ENCODE measurements at regions not wholly inside any gene's neighbourhood (a gene's known extent, or its start where the extent isn't known, plus 50 kb on each side); places are given as distances from the start of the nearest gene placed in this dataset.
"Not testable (repeated sequence)": the region's sequence is repeated elsewhere in the genome, so short reads cannot be mapped to it uniquely, and the experiment has no call there.

DNA sequence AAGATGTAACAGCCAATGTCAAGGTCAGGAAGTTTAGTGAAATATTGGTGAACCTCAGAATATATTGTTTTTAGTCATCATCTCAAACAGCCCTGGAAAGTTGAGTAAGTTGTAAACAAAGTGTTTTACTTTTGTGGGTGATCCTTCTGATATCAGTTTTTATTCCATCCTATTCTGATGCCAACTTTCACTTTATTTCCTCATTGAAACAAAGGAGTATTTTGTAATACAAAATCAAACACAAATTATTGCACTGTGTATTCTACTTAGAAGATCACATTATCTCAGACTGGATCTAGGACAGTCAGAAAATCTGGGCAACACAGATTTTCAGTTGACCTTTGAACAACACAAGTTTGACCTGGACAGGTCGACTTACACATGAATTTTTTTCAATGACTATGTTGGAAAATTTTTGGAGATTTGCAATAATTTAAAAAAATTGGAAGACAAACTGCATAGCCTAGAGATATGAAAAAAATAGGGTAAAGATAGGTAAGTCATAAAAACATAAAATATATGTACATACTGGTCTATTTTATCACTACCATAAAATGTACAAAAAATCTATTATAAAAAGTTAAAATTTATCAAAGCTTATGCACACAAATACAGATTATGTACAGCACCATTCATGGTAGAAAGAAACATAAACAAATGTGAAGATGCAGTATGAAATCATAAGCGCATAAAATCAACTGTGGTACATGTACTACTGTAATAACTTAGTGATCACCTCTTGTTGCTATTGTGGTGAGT is 709.1 kb upstream of the FAM241A start (continued):
- no peak for TF ChIP-seq MEF2B (IDR thresholded peaks at IDR 0.05; ENCODE audit: partially characterized antibody, poor library complexity, severe bottlenecking)
- no peak for TF ChIP-seq USF2 (IDR thresholded peaks at IDR 0.05; ENCODE audit: borderline replicate concordance, low read depth, low read length)

DNA sequence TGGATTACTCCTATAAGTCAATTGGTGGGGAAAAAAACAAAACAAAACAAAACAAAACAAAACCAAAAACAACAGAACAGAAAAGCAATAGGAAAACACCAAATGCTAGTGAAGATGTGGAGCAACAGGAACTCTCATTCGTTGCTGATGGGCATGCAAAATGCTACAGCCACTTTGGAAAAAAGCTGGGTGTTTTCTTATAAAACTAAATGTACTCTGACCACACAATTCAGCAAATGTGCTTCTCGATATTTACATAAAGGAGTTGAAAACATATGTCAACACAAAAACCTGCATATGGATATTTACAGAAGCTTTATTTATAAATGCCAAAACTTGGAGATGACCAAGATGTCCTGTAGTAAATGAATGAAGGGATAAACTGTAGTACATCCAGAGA is 703.6 kb upstream of the FAM241A start:
- CTCF ChIA-PET = no interaction called here
- Histone ChIP-seq H3K9me3 (replicated peaks; ENCODE audit: control insufficient read depth, insufficient read depth, low read length) (no peaks in the 10 kb centered on the region), H3K27ac (ENCODE audit: control insufficient read depth, insufficient read depth) (no peak overlapping the region), H3K27me3 (replicated peaks in 1 of 2; ENCODE audit: control insufficient read depth in 2 of 2, insufficient read depth in 2 of 2, low read length in 1 of 2) (no peaks in the 10 kb centered on the region), H2AFZ (ENCODE audit: control insufficient read depth, low read depth, low read length) (no peak overlapping the region), H3K4me2 (ENCODE audit: control insufficient read depth, insufficient read depth) (no peak overlapping the region), H3K36me3 (ENCODE audit: control insufficient read depth in 2 of 2, insufficient read depth in 2 of 2, low read length in 1 of 2) (no peaks in the 10 kb centered on the region), H4K20me1 (ENCODE audit: control insufficient read depth, insufficient read depth) (no peaks in the 10 kb centered on the region), H3K4me3 (no peak overlapping the region), H3K4me1 (ENCODE audit: control insufficient read depth, insufficient read depth, low read length) (no peaks in the 10 kb centered on the region), H3K79me2 (ENCODE audit: control insufficient read depth, insufficient read depth, low read length) (no peaks in the 10 kb centered on the region), H3K9ac (ENCODE audit: control insufficient read depth, insufficient read depth, low read length) (no peak overlapping the region)
- 0% methylated on average over 2 of the region's 2 CpGs for WGBS (ENCODE audit: insufficient coverage, insufficient replicate concordance, low lambda C conversion rate, missing lambda C conversion rate)
- TF ChIP-seq GATAD2B (conservative IDR thresholded peaks at IDR 0.05; ENCODE audit: low read depth) (no peak), EP300 (IDR thresholded peaks at IDR 0.05; ENCODE audit: borderline replicate concordance in 1 of 2, control insufficient read depth in 1 of 2, low read depth in 2 of 2, low read length in 2 of 2) (no peak), KLF5 (IDR thresholded peaks at IDR 0.05; ENCODE audit: partially characterized antibody) (no peak), FOS (IDR thresholded peaks at IDR 0.05; ENCODE audit: borderline replicate concordance, extremely low read depth, insufficient read length) (no peak), SRF (IDR thresholded peaks at IDR 0.05; ENCODE audit: low read depth in 2 of 2, low read length in 2 of 2) (no peak), LARP7 (IDR thresholded peaks at IDR 0.05) (no peak), HSF1 (IDR thresholded peaks at IDR 0.05; ENCODE audit: low read depth, low read length) (no peak), FOXM1 (IDR thresholded peaks at IDR 0.05; ENCODE audit: low read depth, low read length) (no peak), BHLHE40 (IDR thresholded peaks at IDR 0.05; ENCODE audit: borderline replicate concordance in 1 of 2, low read depth in 2 of 2, low read length in 1 of 2) (no peak), NR2C2 (IDR thresholded peaks at IDR 0.05; ENCODE audit: borderline replicate concordance, control insufficient read depth, insufficient read length, low read depth) (no peak)
- FAIRE-seq = no peak
- no peak for ATAC-seq
- SMC1A ChIA-PET (ENCODE audit: uncharacterized antibody, unreplicated experiment) = no interaction called here
- RAD21 ChIA-PET (ENCODE audit: unreplicated experiment) = no interaction called here
- intact Hi-C loops (cut with micrococcal nuclease; ENCODE audit: unreplicated experiment) = no loop called here
- DNase-seq (ENCODE audit: low read depth, low spot score) = no peak
- in situ Hi-C loops (cut with MboI) = no loop called here
- POLR2A ChIA-PET = no interaction called here
- no TSS peak for BruUV-seq (replicated peaks)

GRCh38 chr4:111444836-111445235 is 700.4 kb upstream of the FAM241A start:
- H4K20me1 ChIP-seq (ENCODE audit: control insufficient read depth, insufficient read depth); H3K79me2 ChIP-seq (ENCODE audit: control insufficient read depth, insufficient read depth, low read length); SMC1A ChIA-PET (ENCODE audit: uncharacterized antibody, unreplicated experiment); CTCF ChIA-PET; in situ Hi-C loops (cut with MboI); POLR2A ChIA-PET; H3K27me3 ChIP-seq (replicated peaks in 1 of 2; ENCODE audit: control insufficient read depth in 2 of 2, insufficient read depth in 2 of 2, low read length in 1 of 2); RAD21 ChIA-PET (ENCODE audit: unreplicated experiment); BruUV-seq (replicated peaks); ATAC-seq; FAIRE-seq; H3K4me3 ChIP-seq; H3K9me3 ChIP-seq (replicated peaks; ENCODE audit: control insufficient read depth, insufficient read depth, low read length); intact Hi-C loops (cut with micrococcal nuclease; ENCODE audit: unreplicated experiment); DNase-seq (ENCODE audit: low read depth, low spot score); H3K4me1 ChIP-seq (ENCODE audit: control insufficient read depth, insufficient read depth, low read length); H3K9ac ChIP-seq (ENCODE audit: control insufficient read depth, insufficient read depth, low read length); H3K36me3 ChIP-seq (ENCODE audit: control insufficient read depth in 2 of 2, insufficient read depth in 2 of 2, low read length in 1 of 2); H3K27ac ChIP-seq (ENCODE audit: control insufficient read depth, insufficient read depth); H2AFZ ChIP-seq (ENCODE audit: control insufficient read depth, low read depth, low read length); H3K4me2 ChIP-seq (ENCODE audit: control insufficient read depth, insufficient read depth): not testable (repeated sequence)
- WGBS (ENCODE audit: insufficient coverage, insufficient replicate concordance, low lambda C conversion rate, missing lambda C conversion rate) = 6% methylated on average over 3 of the region's 3 CpGs
